Neural cell (in vitro differentiated cells): ENCODE measurements at regions not wholly inside any gene's neighbourhood (a gene's known extent, or its start where the extent isn't known, plus 50 kb on each side); places are given as distances from the start of the nearest gene placed in this dataset.

Experiments
- H2AFZ ChIP-seq: fragments of 200-600, 300-800 bp; sonication (generic), shearing (Covaris generic); 2 replicates; pipeline ENCODE4 v1.6.0; 2014; ENCODE audit warnings: low read depth, mild to moderate bottlenecking, antibody characterized with exemption, low read length, moderate library complexity
- H3F3A ChIP-seq: fragments of 200-600 bp; shearing (Covaris generic); 2 replicates; pipeline ENCODE4 v1.6.1; 2016; ENCODE audit warnings: mild to moderate bottlenecking, moderate library complexity, mixed read lengths, antibody characterized with exemption, low read length; ENCODE audit not compliant: insufficient read depth, poor library complexity, severe bottlenecking
- H3K27ac ChIP-seq: fragments of 200-600, 300-800 bp; sonication (generic), shearing (Covaris generic); 2 replicates; pipeline ENCODE4 v1.5.1; 2014; ENCODE audit warnings: mild to moderate bottlenecking, low read length, moderate library complexity
- H3K27me3 ChIP-seq: fragments of 300-800, 200-600 bp; sonication (generic), shearing (Covaris generic); 2 replicates; pipeline ENCODE4 v1.6.0; 2014; ENCODE audit warnings: mild to moderate bottlenecking, low read depth, low read length, moderate library complexity; ENCODE audit not compliant: insufficient read depth
- H3K36me3 ChIP-seq: fragments of 300-800, 200-600 bp; sonication (generic), shearing (Covaris generic); 2 replicates; pipeline ENCODE4 v1.5.1; 2014; ENCODE audit warnings: mild to moderate bottlenecking, antibody characterized with exemption, low read length, moderate library complexity; ENCODE audit not compliant: insufficient read depth
- H3K4me2 ChIP-seq: fragments of 300-800, 200-600 bp; sonication (generic), shearing (Covaris generic); 2 replicates; pipeline ENCODE4 v1.6.0; 2014; ENCODE audit warnings: mild to moderate bottlenecking, low read length
- H3K4me3 ChIP-seq: fragments of 300-800, 200-600 bp; sonication (generic), shearing (Covaris generic); 2 replicates; pipeline ENCODE4 v1.5.1; 2014; ENCODE audit warnings: mild to moderate bottlenecking, low read length, moderate library complexity
- H3K79me2 ChIP-seq: fragments of 200-600 bp; shearing (Covaris generic); replicated peaks from 2 replicates; pipeline ENCODE4 v1.6.0; 2014; ENCODE audit warnings: mild to moderate bottlenecking, low read length, moderate library complexity; ENCODE audit not compliant: insufficient read depth
- H3K9ac ChIP-seq: fragments of 300-800, 200-600 bp; sonication (generic), shearing (Covaris generic); 2 replicates; pipeline ENCODE4 v1.6.1; 2016; ENCODE audit warnings: mild to moderate bottlenecking, low read length, mixed read lengths
- H3K9me2 ChIP-seq: fragments of 200-600 bp; shearing (Covaris generic); 2 replicates; pipeline ENCODE4 v1.6.1; 2016; ENCODE audit warnings: mild to moderate bottlenecking, low read length, mixed read lengths; ENCODE audit not compliant: insufficient read depth
- H3K9me3 ChIP-seq: fragments of 200-600, 300-800 bp; sonication (generic), shearing (Covaris generic); 2 replicates; pipeline ENCODE4 v1.6.1; 2016; ENCODE audit warnings: mild to moderate bottlenecking, mixed run types, low read length, moderate library complexity, mixed read lengths
- H4K20me1 ChIP-seq: fragments of 200-600 bp; shearing (Covaris generic); 2 replicates; pipeline ENCODE4 v1.6.1; 2016; ENCODE audit warnings: mild to moderate bottlenecking, mixed run types; ENCODE audit not compliant: insufficient read depth
- EP300 ChIP-seq: fragments of 450-650 bp; conservative IDR thresholded peaks from 2 replicates; pipeline ENCODE4 v1.6.1; 2014; ENCODE audit warnings: antibody characterized with exemption, mild to moderate bottlenecking, moderate library complexity; ENCODE audit not compliant: poor library complexity, severe bottlenecking
- POLR2AphosphoS5 ChIP-seq: IDR thresholded peaks from 2 replicates; pipeline ENCODE4 v1.6.1; 2012
- RAD21 ChIP-seq: fragments of 450-650 bp; conservative IDR thresholded peaks from 2 replicates; pipeline ENCODE4 v1.6.1; 2014; ENCODE audit warnings: antibody characterized with exemption, mild to moderate bottlenecking, moderate library complexity
- SMC3 ChIP-seq: fragments of 450-650 bp; conservative IDR thresholded peaks from 2 replicates; pipeline ENCODE4 v1.6.1; 2014; ENCODE audit warnings: antibody characterized with exemption, mild to moderate bottlenecking, moderate library complexity; ENCODE audit not compliant: poor library complexity
- TAF1 ChIP-seq: IDR thresholded peaks from 2 replicates; pipeline ENCODE4 v1.6.1; 2012; ENCODE audit warnings: low read depth
- TF ChIP-seq, protein P1 (sequence below): fragments of 450-650 bp; IDR thresholded peaks from 2 replicates; pipeline ENCODE4 v1.5.1; 2014; ENCODE audit warnings: antibody characterized with exemption, mild to moderate bottlenecking, moderate library complexity; ENCODE audit not compliant: poor library complexity, severe bottlenecking
- TF ChIP-seq, protein P2 (sequence below): IDR thresholded peaks from 2 replicates; pipeline ENCODE4 v1.6.1; 2012; ENCODE audit warnings: borderline replicate concordance

DNA sequence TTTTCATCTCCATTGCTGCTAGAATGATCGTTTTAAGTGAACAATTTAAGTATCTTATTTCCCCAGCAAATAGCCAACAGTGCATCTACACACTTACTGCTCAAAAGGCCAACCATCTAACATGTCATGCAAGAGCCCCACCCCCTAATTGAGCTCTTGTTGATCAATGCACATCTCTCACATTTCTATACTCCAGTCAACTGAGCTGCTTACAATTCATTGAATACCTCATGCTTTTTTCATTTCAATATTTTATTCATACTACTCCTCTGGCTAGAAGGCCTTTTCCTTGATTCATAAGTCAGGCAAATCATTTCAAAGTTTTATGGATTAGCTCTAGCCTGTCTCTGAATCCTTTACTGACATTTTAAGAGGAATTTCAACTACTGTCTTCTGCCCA lies 79.0 kb upstream of the WDR17 start:
- no peaks in the 10 kb centered on the region for H3K79me2 ChIP-seq
- H2AFZ ChIP-seq: no peak overlapping the region
- no peaks in the 10 kb centered on the region for H3K36me3 ChIP-seq
- no peak overlapping the region for H3K4me2 ChIP-seq
- TF ChIP-seq, protein P1, sequence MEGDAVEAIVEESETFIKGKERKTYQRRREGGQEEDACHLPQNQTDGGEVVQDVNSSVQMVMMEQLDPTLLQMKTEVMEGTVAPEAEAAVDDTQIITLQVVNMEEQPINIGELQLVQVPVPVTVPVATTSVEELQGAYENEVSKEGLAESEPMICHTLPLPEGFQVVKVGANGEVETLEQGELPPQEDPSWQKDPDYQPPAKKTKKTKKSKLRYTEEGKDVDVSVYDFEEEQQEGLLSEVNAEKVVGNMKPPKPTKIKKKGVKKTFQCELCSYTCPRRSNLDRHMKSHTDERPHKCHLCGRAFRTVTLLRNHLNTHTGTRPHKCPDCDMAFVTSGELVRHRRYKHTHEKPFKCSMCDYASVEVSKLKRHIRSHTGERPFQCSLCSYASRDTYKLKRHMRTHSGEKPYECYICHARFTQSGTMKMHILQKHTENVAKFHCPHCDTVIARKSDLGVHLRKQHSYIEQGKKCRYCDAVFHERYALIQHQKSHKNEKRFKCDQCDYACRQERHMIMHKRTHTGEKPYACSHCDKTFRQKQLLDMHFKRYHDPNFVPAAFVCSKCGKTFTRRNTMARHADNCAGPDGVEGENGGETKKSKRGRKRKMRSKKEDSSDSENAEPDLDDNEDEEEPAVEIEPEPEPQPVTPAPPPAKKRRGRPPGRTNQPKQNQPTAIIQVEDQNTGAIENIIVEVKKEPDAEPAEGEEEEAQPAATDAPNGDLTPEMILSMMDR: no peak
- TF ChIP-seq RAD21: no peak
- TF ChIP-seq EP300: no peak
- TF ChIP-seq, protein P2, sequence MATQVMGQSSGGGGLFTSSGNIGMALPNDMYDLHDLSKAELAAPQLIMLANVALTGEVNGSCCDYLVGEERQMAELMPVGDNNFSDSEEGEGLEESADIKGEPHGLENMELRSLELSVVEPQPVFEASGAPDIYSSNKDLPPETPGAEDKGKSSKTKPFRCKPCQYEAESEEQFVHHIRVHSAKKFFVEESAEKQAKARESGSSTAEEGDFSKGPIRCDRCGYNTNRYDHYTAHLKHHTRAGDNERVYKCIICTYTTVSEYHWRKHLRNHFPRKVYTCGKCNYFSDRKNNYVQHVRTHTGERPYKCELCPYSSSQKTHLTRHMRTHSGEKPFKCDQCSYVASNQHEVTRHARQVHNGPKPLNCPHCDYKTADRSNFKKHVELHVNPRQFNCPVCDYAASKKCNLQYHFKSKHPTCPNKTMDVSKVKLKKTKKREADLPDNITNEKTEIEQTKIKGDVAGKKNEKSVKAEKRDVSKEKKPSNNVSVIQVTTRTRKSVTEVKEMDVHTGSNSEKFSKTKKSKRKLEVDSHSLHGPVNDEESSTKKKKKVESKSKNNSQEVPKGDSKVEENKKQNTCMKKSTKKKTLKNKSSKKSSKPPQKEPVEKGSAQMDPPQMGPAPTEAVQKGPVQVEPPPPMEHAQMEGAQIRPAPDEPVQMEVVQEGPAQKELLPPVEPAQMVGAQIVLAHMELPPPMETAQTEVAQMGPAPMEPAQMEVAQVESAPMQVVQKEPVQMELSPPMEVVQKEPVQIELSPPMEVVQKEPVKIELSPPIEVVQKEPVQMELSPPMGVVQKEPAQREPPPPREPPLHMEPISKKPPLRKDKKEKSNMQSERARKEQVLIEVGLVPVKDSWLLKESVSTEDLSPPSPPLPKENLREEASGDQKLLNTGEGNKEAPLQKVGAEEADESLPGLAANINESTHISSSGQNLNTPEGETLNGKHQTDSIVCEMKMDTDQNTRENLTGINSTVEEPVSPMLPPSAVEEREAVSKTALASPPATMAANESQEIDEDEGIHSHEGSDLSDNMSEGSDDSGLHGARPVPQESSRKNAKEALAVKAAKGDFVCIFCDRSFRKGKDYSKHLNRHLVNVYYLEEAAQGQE: no peak
- no peak for TF ChIP-seq TAF1
- no peaks in the 10 kb centered on the region for H4K20me1 ChIP-seq
- H3K27me3 ChIP-seq: no peaks in the 10 kb centered on the region
- H3K27ac ChIP-seq: no peak overlapping the region
- no peaks in the 10 kb centered on the region for H3F3A ChIP-seq
- no peaks in the 10 kb centered on the region for H3K9me2 ChIP-seq
- H3K9ac ChIP-seq: no peak overlapping the region
- H3K4me3 ChIP-seq: no peak overlapping the region
- peaks cover 3% of the 10 kb centered on the region for H3K9me3 ChIP-seq

DNA sequence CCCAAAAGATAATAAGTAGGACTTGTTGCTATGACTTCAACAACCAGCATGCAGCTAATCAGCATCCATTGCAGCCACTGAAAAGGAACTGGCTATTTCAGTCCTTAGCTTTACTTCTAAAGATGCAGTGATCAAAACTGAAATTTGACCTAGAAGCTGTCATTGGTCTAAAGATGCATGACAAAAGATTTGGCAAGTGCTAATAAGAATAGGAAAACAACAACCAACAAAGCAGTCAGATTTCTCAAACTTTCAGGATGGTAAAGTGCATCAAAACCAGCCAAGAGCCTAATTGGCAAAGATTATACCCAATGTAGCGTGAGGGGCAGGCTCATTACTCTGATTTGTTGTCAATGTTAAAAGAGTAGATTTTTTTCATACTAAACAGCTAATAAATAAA lies 77.1 kb upstream of the WDR17 start:
- H3K27ac ChIP-seq: no peak overlapping the region
- no peak overlapping the region for H3K4me2 ChIP-seq
- no peak overlapping the region for H3K4me3 ChIP-seq
- no peaks in the 10 kb centered on the region for H3K79me2 ChIP-seq
- H3K36me3 ChIP-seq: no peaks in the 10 kb centered on the region
- H3K9me3 ChIP-seq: peaks cover 3% of the 10 kb centered on the region
- no peaks in the 10 kb centered on the region for H3K9me2 ChIP-seq
- TF ChIP-seq TAF1: no peak
- no peak for TF ChIP-seq EP300
- TF ChIP-seq SMC3: no peak
- TF ChIP-seq, protein P2: no peak
- no peak for TF ChIP-seq POLR2AphosphoS5
- TF ChIP-seq, protein P1: no peak
- no peak for TF ChIP-seq RAD21
- no peaks in the 10 kb centered on the region for H4K20me1 ChIP-seq
- no peak overlapping the region for H2AFZ ChIP-seq
- no peaks in the 10 kb centered on the region for H3F3A ChIP-seq
- no peak overlapping the region for H3K9ac ChIP-seq
- H3K27me3 ChIP-seq: no peaks in the 10 kb centered on the region
